GM21717 (cell line): ENCODE measurements at regions not wholly inside any gene's neighbourhood (a gene's known extent, or its start where the extent isn't known, plus 50 kb on each side); places are given as distances from the start of the nearest gene placed in this dataset.

Source experiments
- ATAC-seq: cut with Tn5 transposase; IDR thresholded peaks from one replicate; pipeline ENCODE4 v1.9.1; 2021; ENCODE audit warnings: mild to moderate bottlenecking, moderate library complexity; ENCODE audit not compliant: unreplicated experiment

- ATAC-seq, result no peak
Measured at GRCh38 chr6:14187406-14187805, 69.8 kb downstream of the CD83 start.

GRCh38 chr6:14189074-14189473 lies 71.5 kb downstream of the CD83 start:
- ATAC-seq, result no peak

- no peak for ATAC-seq
Measured at GRCh38 chr6:14190191-14190928, 72.8 kb downstream of the CD83 start.

GRCh38 chr6:14190929-14191224 lies 73.3 kb downstream of the CD83 start:
- ATAC-seq, result no peak

- no peak for ATAC-seq
Measured at GRCh38 chr6:14191761-14192160, 74.2 kb downstream of the CD83 start.

DNA sequence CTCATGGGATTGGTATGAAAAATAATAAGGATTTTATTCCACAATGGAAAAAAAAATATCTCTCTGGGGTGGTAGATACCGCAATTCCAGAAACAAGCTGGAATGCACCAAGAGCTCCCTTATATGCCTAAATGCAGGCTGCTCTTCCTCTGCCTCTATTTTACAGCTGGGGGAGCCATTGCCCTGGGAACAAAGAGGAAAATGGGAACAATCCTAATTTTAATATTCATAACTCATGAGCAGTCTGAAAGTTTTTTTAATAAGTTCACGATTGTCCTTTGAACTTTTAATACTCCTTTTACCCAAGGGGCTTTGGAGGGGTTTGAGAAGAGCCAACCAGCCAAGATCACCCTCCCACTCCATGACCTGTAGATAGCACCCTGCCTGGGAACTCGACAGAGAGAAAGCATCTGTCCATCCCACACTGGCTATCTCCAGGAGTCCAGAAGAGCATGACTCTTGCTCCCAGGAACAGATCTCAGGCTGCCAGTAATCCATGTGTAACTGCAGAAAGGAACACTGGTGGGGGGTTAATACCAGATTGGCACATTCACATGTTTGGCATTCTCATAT lies 74.7 kb downstream of the CD83 start:
- no peak for ATAC-seq

GRCh38 chr6:14193524-14193923 lies 76.0 kb downstream of the CD83 start:
- ATAC-seq, result no peak

DNA sequence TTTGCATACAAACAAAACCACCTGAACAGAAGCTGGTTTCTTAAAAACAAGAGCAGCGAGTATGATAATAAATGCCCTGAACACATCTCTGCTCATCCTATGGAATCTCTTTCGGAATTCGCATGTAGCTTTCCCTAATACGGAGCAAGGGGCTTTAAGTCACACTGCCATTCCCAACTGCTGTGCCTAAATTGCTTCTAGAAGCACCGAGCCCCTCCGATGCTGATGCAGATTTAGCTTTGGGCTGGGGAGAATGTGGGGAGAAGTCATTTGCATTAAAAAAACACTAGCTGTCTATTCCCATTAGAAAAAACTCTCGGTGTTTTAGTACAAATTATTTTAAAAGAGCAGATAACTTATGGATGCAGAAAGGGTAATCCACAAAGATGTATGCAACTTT lies 76.9 kb downstream of the CD83 start:
- ATAC-seq, result no peak

DNA sequence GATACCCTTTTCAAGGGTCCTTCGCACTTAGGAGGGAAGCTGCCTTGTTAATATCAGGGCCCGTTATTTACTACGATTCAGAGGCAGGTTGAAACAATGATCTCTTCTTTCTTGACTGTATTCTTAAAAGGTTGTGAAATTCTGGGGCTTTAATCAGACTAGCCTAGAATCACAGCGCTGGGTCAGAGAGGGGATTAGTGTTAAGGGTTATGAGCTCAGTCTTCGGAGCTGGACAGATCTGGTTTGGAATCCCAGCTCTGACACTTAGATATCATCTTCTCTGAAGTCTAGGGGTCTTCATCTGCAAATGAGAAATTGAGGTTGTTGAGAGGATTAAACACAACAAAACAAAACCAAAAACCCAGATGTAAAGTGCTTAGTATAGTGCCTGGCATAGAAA lies 77.4 kb downstream of the CD83 start:
- ATAC-seq, result no peak

GRCh38 chr6:14196026-14196425 lies 78.5 kb downstream of the CD83 start:
- ATAC-seq, result no peak

- no peak for ATAC-seq
Measured at GRCh38 chr6:14197118-14197517, 79.5 kb downstream of the CD83 start.

GRCh38 chr6:14200047-14200446 lies 82.5 kb downstream of the CD83 start:
- no peak for ATAC-seq

DNA sequence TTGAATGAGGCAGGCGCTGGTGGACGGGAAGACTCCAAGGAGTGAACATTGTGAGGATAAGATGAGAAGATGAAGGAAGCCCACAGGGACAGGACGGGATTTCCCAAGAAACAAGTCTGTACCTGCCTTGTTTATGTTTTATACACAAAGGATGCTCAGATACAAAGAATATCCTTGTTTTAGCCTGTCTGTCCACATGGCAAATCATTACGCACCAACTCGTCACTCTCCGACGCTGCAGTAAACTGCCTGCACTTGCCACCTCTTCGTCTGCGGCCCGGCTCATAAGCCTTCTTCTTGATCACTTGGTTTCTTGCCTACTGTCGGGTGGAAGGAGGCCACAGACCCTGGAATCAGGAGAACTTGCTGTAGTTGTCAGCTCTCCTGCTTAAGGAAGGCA lies 85.4 kb downstream of the CD83 start:
- ATAC-seq, result no peak

GRCh38 chr6:14206391-14206790 lies 88.8 kb downstream of the CD83 start:
- ATAC-seq, result no peak

- no peak for ATAC-seq
Measured at GRCh38 chr6:14207448-14207847, 89.9 kb downstream of the CD83 start.

DNA sequence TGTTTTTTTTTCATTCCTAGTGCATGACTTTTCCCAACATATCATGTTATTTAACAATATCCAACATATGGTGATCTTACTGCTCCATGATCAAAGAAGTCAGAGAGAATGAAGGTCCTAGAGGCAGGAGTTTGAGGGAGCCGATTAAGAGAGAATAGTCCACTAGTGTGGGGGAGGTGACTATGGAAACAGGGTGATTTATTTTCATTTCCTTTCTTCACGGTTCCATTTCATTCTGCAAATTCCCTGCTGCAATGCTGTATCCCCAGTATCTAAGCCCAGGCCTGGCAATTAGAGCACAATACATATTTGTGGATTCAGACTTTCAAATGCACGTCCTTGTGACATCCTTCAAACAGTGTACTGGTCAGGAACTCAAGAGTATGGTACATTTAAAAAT lies 91.4 kb downstream of the CD83 start:
- ATAC-seq, result no peak

DNA sequence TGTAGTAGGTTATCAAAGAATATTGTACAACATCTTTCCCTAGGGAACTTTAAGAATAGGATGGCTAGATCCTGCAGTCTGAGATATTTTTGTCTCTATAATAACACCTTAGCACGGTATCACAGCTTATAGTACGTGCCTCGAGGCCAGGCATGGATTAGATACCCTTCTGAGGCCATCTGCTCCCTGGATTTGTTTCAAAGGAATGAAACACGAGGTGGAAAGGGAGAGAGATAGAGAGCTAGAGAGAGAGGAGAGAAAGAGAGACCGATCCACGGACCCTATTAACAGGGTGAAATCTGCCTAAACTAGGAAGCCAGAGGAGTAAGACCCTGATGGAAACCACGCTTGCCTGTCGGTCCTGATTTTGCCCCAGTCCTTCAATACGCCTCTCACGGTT lies 92.5 kb downstream of the CD83 start:
- ATAC-seq, result no peak

GRCh38 chr6:14210663-14211561 lies 93.3 kb downstream of the CD83 start:
- ATAC-seq, result peak; percentile 89

GRCh38 chr6:14211562-14211942 lies 94.0 kb downstream of the CD83 start:
- no peak for ATAC-seq

- no peak for ATAC-seq
Measured at GRCh38 chr6:14212020-14212419, 94.4 kb downstream of the CD83 start.

- ATAC-seq, result no peak
Measured at GRCh38 chr6:14212632-14213031, 95.1 kb downstream of the CD83 start.
